NOMO-1 (cell line): ENCODE measurements at regions not wholly inside any gene's neighbourhood (a gene's known extent, or its start where the extent isn't known, plus 50 kb on each side); places are given as distances from the start of the nearest gene placed in this dataset.
"Not testable (repeated sequence)": the region's sequence is repeated elsewhere in the genome, so short reads cannot be mapped to it uniquely, and the experiment has no call there.

ENCODE experiments used
- DNase-seq, 2 experiments: peaks; one replicate each; lab custom pipeline; 2025; ENCODE audit not compliant: unreplicated experiment in 2 of 2; lab: John Stamatoyannopoulos, UW

DNA sequence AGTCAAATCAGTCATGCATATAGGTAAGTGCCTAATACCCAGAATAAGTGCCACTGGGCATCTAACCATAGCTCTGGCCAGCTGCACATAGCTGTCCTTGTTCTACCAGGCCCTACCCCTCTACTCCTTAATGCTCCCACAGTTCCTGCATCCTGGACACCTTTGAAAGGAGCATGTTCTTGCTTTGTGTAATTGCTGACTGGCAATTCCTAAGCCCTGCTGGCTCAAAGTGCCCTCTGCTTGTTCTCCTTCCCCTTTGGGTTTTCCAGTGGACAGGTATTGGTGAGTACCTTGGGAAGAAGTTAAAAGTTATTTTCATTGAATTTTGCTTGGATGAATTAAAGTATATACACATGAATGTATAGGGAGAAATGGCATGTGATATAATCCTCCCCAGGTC is 516.4 kb downstream of the ETNK1 start:
- DNase-seq: no peak

DNA sequence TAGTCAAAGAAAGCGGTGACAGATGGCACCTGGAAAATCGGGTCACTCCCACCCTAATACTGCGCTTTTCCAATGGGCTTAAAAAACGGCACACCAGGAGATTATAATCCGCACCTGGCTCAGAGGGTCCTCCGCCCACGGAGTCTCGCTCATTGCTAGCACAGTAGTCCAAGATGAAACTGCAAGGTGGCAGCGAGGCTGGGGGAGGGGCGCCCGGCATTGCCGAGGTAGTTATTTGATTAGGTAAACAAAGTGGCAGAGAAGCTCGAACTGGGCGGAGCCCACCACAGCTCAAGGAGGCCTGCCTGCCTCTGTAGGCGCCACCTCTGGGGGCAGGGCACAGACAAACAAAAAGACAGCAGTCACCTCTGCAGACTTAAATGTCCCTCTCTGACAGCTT is 521.1 kb downstream of the ETNK1 start:
- not testable (repeated sequence) for DNase-seq

DNA sequence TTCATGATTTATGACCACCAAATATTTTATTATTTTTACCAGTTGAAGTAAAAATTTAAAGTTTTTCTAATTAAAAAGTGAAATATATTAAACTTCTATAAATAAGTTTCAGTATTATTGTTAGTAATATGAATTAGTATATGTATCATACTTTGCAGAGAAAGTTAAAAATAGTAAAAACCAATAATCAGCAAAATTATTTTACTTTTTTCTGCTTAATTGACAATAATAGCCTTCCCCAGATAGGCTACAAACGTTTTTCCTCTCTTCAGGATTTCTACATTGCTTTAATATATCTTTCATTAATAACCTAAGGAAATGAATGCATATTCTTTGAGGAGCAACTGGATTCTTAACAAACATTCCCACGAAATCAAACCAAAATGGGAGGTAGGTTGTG is 543.5 kb downstream of the ETNK1 start:
- DNase-seq: no peak

DNA sequence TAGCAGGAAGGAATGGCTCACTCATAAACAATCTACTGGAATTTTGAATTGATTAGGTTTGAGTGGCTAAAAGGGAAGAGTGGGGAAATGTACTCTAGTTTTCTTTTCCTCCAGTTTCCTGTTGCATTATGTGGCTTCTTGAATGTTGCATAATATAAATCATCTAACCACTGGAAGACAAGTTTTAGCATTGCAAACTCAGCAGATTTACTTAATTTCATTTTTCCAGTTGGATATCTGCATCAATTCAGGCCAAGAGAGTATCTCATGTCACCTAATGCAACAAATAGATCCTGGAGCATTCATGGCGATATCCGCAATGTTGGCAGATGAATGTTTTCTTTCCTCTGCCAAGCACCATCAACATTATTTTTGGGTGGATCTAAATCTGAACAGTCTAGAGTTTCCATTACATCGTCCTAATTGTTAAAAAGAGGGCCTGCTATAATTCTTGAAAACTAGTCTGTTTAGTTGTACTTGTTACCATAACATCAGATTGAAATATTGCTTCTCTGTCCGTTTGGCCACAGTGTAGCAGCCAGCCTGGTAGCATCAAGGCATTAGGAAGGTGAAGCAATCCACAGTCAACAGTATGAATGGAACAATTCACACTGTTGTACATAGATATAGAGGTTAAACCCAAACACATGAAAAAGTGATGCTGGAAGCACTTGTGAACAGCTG is 544.2 kb downstream of the ETNK1 start:
- DNase-seq: no peak

DNA sequence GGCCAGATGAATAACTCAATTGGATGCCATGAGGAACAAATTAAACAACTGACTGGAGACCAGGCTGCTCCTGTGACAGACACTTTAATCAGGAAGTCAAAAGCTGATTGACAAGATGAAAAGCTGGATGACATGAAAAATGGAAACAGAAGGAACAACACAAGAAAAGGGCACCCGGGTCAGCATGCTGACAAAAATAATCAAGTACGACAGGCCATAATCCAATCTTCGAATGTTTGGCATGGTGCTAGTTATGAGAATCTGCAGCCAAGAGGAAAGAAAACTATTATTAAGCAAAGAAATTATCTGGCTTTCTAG is 544.7 kb downstream of the ETNK1 start:
- no peak for DNase-seq

DNA sequence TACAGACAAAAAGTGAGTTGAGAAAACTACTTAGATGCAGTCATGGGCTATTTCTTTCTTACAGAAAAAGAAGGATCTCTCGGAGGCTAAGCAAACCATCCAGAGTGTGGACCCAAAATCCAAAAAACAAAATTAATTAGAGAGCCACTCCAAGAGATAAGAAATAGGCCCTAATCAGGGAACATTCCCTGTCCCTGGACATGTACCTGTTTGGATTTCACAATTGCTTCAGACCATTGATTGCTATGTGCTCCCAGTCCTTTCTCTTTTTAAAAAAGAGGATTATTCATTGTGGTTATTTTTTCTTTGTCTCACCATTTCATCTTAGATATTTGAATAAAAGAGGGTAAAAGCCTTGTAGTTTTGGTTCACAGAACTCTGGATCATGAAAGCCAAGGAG is 549.9 kb downstream of the ETNK1 start:
- no peak for DNase-seq

DNA sequence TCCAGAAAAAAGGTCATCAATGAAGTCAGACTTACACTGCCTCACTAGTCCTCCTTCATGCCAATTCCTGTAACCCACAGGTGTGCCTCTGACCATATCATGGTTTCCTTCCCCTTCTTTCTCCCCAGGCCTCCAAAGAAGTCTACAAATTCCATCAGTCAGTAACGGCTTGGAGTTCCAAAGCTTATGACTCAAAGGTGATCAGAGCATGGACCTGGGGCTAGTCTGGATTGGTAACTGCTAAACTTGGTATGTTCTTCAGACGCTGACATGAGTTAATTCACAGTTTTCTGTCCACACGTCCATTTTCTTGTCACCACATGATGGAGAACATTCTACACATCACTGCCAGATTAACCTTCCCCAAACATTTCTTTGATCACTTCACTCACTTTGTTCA is 560.4 kb downstream of the ETNK1 start:
- no peak for DNase-seq

DNA sequence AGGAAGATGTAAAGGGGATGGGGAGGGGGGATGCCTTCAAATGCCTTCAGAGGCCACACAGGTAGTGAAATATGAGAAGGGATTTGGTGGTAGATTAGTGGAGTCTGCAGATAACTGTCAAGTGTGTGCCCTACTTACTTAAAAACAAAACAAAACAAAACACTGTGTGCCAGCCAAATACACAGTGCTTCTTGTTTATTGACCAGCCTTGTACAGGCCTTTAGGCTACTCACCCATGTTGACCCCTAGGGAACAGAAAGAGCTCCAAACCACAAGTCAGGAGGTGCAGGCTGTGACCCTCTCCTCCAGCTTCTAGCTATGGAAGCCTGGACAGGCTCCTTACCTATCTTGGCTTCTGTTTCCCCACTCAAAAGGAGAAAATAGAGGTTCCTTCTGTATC is 562.0 kb downstream of the ETNK1 start:
- no peak for DNase-seq

DNA sequence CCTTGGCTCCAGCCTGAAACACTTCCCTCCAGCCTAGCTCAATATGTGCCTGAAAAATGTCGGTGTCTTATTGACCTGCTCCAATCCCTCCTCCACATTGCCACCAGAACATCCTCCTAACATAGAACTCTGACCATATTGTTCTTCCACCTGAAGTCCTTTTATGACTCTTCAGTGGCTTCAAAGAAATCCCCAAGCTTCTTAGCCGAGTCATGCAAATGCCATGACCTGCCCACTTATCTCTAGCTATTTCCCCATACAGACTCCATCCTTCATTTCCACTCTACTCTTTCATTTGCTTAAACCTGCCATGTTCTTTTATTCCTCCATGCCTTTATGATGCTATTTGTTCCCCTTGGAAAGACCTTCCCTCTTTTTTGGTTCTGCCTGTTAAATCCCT is 568.6 kb downstream of the ETNK1 start:
- no peak for DNase-seq

DNA sequence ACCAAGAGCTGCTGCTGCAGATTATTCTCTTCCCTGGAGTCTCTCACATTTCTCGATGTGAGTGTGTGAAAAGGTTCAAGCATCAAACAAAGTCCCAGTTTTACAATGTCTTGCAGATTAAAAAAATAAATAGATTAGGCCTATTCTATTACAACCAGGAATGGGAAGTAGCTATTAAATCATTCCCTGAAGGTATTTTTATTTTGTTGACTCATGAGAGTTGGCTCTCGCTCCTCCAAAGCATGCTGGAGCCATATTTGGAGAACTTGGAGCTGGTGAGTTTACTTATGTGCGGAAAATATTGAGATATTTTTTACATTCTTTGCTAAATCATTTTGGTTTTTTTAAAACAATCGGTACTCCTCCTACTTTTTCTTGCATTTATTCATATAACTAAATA is 572.3 kb downstream of the ETNK1 start:
- no peak for DNase-seq

DNA sequence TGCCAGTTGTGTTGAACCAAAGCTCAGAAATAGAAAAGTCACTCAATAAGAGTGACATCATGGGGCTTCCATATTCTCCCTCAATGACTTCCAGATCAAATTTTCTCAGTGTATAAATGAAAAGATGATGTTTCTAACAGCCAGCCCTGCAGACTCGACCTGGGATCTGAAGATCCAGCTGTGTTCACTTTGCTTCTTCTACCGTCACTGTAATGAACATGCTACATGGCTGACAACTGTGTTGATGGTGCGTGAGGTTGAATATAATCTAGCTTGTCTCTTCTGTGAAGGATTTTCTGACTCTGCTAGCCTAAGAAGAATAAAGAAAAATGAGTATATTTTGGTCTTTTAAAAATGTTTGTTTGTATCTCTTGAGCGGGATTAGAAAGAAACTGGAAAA is 577.8 kb downstream of the ETNK1 start:
- DNase-seq: no peak

DNA sequence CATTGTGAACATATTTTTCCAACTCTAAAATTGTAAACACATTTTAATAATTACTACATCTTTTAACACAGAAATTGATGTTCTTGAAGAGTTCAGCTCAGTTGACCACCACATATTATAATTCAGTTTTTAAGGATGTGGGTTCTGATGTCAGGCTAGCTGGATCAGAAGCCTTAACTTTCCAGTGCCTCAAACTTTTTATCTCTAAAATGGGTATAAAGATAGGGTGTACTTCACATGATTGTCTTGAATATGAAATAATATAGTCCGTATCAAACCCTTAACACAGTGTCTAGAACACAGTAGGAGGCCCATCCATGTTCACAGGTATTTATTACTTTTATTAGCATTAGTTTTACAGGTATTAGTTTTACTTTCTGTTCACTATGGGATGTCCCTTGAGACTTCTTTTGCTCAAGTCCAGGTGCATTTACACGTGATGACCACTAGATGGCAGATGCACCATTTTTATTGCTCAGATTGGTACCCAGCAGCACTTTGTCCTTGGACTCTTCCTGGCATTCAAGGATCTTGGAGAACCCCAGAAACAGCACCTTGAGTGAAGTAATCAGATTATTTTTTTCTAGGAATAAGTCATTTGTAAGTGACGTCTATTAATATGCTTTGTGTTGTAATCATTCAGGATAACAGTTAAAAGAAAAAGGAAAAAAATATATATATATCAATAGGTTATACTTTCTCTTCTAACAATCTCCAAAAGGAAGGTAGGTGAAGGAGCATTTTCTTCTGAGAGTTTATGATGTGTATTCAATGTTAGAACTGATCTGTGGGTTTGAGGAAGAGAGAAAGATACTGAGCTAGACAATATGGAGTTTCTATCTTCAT is 580.2 kb downstream of the ETNK1 start:
- DNase-seq: peak in 1 of 2 experiments; percentile 41

DNA sequence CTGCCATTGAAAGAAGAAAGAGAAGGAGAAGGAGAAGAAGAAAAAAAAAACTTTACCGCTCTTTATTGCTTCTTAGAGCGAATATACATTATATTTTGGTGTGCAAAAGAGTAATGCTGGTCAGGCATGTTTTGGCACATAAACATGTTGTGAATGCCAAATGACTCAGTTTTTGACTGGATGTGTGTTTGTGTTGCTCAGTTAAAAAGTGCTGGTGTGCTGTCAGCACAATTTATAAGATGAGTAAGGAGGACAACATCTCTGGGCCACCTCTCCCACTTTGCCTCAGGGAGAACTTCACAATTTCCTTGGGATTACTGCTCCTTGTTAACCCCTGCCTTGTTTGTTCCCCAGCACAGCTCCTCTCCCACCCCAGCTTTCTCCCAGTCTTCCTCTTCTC is 584.8 kb downstream of the ETNK1 start:
- no peak for DNase-seq

DNA sequence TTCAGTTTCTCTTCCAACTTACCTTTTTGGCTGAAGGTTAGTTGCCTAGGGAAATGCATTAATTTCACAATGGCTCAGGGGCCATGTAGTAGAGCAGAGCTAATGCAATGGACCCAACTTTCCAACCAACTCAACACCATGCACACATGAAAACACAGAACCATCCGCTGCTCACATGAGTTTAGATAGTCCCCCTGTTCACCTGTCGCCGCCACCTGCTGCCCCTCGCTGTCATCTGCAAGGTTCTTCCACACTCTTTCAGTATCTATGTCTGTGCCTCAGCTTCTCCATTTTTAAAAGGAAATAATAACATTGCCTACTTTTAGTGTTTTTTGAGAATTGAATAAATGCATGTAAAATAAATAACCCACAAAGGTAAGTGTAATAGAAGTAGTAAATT is 585.6 kb downstream of the ETNK1 start:
- no peak for DNase-seq

DNA sequence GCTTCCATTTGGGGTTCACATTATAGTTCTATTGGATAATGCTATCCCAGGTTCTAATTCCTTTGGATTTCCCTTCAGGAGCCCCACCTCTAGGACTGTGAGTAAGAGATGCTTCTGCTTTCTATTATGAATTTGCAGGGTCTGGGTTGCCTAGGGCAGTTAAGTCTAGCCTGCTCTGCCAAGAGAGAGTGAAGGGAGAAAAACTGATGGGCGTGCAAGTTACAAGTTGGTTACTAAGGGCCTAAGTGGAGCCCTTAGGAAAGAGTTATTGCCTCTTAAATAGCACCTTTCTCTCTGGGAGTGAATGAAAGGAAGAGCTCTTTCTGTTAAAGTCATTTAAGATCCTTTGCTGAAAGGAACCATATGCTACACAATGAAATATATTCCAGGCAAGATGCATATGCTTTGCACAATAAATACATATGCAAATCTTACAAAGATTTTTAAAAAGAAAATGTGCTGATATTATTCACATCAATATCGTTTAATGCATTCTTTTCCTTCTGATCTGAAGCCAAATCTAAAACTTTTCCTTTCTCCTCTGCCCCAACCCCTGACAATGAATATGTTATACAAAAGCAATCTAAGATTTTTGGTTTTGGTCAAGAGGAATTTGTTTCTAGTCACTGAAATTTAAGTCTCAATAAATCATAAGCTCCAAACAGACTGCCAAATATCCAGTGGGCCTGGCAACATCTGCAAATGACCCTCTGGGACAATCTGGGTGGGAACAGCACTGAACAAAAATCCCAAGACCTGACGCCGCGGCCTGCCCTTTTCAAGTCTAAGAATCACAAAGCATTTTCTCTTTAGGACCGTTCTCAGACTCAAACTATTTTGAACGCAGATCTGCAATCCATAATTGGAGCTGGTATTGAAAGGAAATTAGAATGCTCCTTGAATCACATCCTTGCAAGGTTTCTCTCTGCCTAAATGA is 586.7 kb downstream of the ETNK1 start:
- DNase-seq: no peak

DNA sequence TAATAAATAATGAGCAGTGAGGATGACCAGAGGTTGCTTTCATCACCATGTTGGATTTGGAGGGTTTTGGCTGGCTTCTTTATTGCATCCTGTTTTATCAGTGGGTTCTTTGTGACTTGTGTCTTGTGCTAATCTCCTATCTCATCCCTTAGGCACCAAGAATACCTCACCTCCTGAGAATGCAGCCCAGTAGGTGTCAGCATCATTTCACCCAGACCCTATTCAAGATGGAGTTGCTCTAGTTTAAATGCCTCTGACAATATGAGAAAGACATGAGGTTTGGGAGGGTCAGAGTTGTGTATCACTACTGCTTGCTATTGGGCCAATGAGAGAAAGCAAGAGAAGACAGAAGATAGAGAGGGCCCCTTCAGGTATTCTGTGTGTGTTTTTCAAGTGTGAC is 592.2 kb downstream of the ETNK1 start:
- DNase-seq: no peak

DNA sequence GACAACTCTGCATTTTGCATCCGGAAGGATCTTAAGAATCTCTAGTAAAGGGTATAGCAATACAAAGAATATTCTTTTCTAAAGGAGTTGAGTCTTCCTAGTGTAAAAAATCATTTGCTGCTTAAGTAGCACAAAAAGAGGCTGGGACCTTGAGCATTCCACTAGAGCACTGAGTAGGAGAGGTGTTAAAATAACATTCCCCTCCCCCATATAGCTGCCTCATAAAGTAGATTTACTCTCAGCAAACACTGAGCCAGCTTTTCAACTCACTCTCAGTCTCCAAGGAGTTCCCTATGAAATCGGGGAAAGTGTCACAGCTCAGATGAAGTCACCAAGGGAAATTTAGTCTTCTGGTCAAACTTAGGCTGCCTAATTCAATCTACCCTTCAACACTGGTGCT is 592.7 kb downstream of the ETNK1 start:
- DNase-seq: no peak

DNA sequence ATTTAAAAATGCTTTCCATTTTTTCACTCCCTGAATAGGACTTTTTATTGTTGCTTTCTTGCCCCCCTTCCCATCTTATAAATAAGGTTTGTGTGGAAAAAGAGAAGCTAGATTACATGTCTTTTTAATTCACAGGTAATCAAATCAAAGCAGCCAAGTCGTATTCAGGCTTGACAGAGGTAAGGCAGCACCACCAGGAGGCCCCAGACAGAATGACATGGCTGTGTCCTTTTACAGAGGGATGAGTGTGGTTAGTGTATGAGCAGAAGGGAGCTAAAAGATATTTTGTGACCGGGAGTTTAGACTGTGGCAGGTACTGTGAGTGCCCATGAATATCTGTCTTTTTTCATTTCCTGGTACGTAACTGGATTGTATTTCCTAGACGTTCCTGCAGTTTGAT is 596.1 kb downstream of the ETNK1 start:
- no peak for DNase-seq

DNA sequence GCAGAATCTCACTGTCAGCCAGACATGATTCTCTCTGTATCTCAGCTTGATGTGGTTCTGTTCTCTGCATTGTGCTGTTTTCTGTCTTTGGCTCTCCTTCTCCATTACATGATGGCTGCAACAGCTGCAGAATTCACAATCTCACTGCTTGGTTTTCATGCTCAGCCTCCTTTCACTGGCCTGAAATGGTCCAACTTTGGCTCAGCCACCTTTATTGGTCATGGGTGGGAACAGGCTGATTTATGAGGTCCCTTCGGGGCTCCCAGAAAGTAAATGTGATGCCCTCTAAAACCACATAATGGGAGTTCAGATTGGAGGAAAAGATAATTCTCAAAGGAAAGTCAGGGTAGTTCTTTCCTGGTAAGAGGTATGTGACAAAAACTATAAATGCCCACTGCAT is 597.0 kb downstream of the ETNK1 start:
- DNase-seq: no peak

DNA sequence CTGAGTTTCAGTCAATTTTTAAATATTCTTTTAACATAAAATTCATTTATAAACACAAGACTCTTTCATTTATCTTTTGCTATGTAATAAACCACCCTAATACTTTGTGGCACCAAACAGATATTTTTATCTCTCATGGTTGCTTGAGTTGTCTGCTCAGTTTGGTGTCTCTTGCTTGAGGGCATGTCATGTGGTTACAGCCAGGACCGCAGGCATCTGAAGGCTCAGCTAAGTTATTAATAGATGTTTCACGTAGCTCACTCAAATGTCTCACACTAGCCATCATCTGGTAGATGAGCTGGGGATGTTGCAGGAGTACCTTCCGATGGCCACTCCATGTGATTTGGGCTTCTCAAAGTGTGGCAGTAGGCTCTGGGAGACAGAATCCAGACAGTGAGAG is 597.8 kb downstream of the ETNK1 start:
- no peak for DNase-seq

DNA sequence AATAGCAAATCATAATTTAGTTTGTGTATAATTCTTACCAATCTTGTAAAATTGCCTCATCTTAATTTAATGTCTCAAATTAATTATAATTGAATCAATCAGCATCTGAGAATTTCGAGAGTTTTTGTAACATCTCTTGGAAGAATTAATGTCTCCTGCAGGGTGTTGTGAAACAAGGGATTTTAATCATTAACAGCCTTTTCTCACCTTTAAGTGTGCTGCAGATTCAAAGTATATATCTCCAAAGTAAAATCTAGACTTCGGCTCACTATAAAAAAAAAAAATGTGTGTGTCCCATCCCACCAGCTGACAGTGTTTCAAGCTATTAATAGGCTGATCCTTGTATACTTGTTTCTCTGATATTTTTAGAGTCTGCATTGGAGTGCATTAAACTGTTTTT is 603.1 kb downstream of the ETNK1 start:
- DNase-seq: no peak

DNA sequence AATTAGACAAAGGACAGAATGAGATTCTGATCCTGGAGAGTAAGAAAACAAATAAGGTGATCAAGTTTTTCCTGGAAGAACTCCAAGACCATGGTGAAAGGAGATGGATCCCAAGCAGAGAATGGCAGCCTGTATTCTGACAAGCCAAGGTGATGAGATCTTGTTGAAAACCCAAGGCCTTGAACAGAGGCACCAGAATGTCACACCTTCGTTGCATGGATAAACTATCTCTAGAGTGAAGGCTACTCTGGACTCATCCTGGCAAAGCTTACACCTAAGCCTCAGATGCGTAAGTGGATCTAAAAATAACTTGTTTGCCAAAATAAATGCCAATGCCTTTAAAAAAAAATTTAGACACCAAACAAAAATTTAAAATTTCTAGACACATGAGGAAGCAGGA is 605.9 kb downstream of the ETNK1 start:
- DNase-seq: no peak
